ENCODE measurements at regions not wholly inside any gene's neighbourhood (a gene's known extent, or its start where the extent isn't known, plus 50 kb on each side); places are given as distances from the start of the nearest gene placed in this dataset.

- DNase-seq: no peak
These were observed 1196.4 kb downstream of the PCDH17 start for GRCh38 chr13:58827904-58828303.

GRCh38 chr13:58830841-58831240 is 1199.3 kb downstream of the PCDH17 start:
- no peak for DNase-seq

GRCh38 chr13:58838615-58839014 is 1207.1 kb downstream of the PCDH17 start:
- no peak for DNase-seq

- no peak for DNase-seq
These were observed 1211.5 kb downstream of the PCDH17 start for GRCh38 chr13:58843071-58843470.

- no peak for DNase-seq
These were observed 1212.0 kb downstream of the PCDH17 start for GRCh38 chr13:58843567-58843966.

GRCh38 chr13:58850161-58850560 is 1218.6 kb downstream of the PCDH17 start:
- no peak for DNase-seq

- no peak for DNase-seq
These were observed 1220.5 kb downstream of the PCDH17 start for GRCh38 chr13:58852076-58852475.

GRCh38 chr13:58855283-58855682 is 1223.7 kb downstream of the PCDH17 start:
- DNase-seq: no peak

GRCh38 chr13:58858870-58859371 is 1227.4 kb downstream of the PCDH17 start:
- DNase-seq: no peak

- DNase-seq: no peak
These were observed 1233.7 kb downstream of the PCDH17 start for GRCh38 chr13:58865286-58865685.

- DNase-seq: no peak
These were observed 1238.0 kb downstream of the PCDH17 start for GRCh38 chr13:58869566-58869965.

- no peak for DNase-seq
These were observed 1244.9 kb downstream of the PCDH17 start for GRCh38 chr13:58876473-58876872.

GRCh38 chr13:58879114-58879513 is 1247.6 kb downstream of the PCDH17 start:
- DNase-seq: no peak

- no peak for DNase-seq
These were observed 1251.0 kb downstream of the PCDH17 start for GRCh38 chr13:58882516-58882915.

GRCh38 chr13:58883405-58883804 is 1251.9 kb downstream of the PCDH17 start:
- DNase-seq: no peak

GRCh38 chr13:58884353-58885209 is 1253.0 kb downstream of the PCDH17 start:
- DNase-seq: no peak

- DNase-seq: no peak
These were observed 1257.9 kb downstream of the PCDH17 start for GRCh38 chr13:58889474-58889873.

GRCh38 chr13:58893396-58893795 is 1261.9 kb downstream of the PCDH17 start:
- DNase-seq: no peak

GRCh38 chr13:58906329-58907007 is 1257.3 kb downstream of the DIAPH3 start:
- DNase-seq: no peak

GRCh38 chr13:58907347-58907746 is 1256.4 kb downstream of the DIAPH3 start:
- no peak for DNase-seq

- DNase-seq: no peak
These were observed 1255.6 kb downstream of the DIAPH3 start for GRCh38 chr13:58908019-58908679.

- no peak for DNase-seq
These were observed 1244.2 kb downstream of the DIAPH3 start for GRCh38 chr13:58919551-58919950.

GRCh38 chr13:58921129-58921528 is 1242.6 kb downstream of the DIAPH3 start:
- no peak for DNase-seq

- DNase-seq: no peak
These were observed 1236.9 kb downstream of the DIAPH3 start for GRCh38 chr13:58926858-58927257.
